Dedifferentiated amniotic fluid mesenchymal stem cell (primary cell): ENCODE measurements at regions not wholly inside any gene's neighbourhood (a gene's known extent, or its start where the extent isn't known, plus 50 kb on each side); places are given as distances from the start of the nearest gene placed in this dataset.
"Not testable (repeated sequence)": the region's sequence is repeated elsewhere in the genome, so short reads cannot be mapped to it uniquely, and the experiment has no call there.

ENCODE experiments used
- DNase-seq: peaks from one replicate; pipeline ENCODE4 v3.0.0-alpha.2; 2016; ENCODE audit errors: extremely low spot score

GRCh38 chr6:14217728-14218518, 100.4 kb downstream of the CD83 start:
- DNase-seq: no peak

- DNase-seq: no peak
These were observed 100.9 kb downstream of the CD83 start for GRCh38 chr6:14218519-14218800.

GRCh38 chr6:14221564-14222279, 104.2 kb downstream of the CD83 start:
- no peak for DNase-seq

GRCh38 chr6:14222956-14223355, 105.4 kb downstream of the CD83 start:
- no peak for DNase-seq

GRCh38 chr6:14224359-14225103, 107.0 kb downstream of the CD83 start:
- no peak for DNase-seq

GRCh38 chr6:14226051-14226660, 108.6 kb downstream of the CD83 start:
- no peak for DNase-seq

- no peak for DNase-seq
These were observed 111.0 kb downstream of the CD83 start for GRCh38 chr6:14228571-14228970.

GRCh38 chr6:14231071-14231483, 113.5 kb downstream of the CD83 start:
- DNase-seq: no peak

- no peak for DNase-seq
These were observed 114.1 kb downstream of the CD83 start for GRCh38 chr6:14231501-14232280.

- no peak for DNase-seq
These were observed 115.3 kb downstream of the CD83 start for GRCh38 chr6:14232889-14233288.

GRCh38 chr6:14235653-14236356, 118.2 kb downstream of the CD83 start:
- DNase-seq: no peak

- DNase-seq: no peak
These were observed 121.5 kb downstream of the CD83 start for GRCh38 chr6:14239097-14239496.

GRCh38 chr6:14240411-14241166, 123.0 kb downstream of the CD83 start:
- no peak for DNase-seq

- DNase-seq: no peak
These were observed 123.9 kb downstream of the CD83 start for GRCh38 chr6:14241255-14242070.

- DNase-seq: not testable (repeated sequence)
These were observed 125.3 kb downstream of the CD83 start for GRCh38 chr6:14242912-14243311.

GRCh38 chr6:14243597-14243996, 126.0 kb downstream of the CD83 start:
- DNase-seq: no peak

- DNase-seq: no peak
These were observed 129.3 kb downstream of the CD83 start for GRCh38 chr6:14246876-14247275.

- no peak for DNase-seq
These were observed 133.0 kb downstream of the CD83 start for GRCh38 chr6:14250573-14250972.

- no peak for DNase-seq
These were observed 134.8 kb downstream of the CD83 start for GRCh38 chr6:14252271-14252850.
